Esophagus squamous epithelium (tissue), 4 donors: ENCODE measurements at regions not wholly inside any gene's neighbourhood (a gene's known extent, or its start where the extent isn't known, plus 50 kb on each side); places are given as distances from the start of the nearest gene placed in this dataset.

Experiments used
- POLR2A ChIP-seq, 4 donors: fragments of 450-650 bp; IDR thresholded peaks; one replicate each; pipeline ENCODE4 v1.6.1; 2017; ENCODE audit warnings: antibody characterized with exemption in 4 of 4, mild to moderate bottlenecking in 4 of 4, moderate library complexity in 3 of 4
- TF ChIP-seq, protein P1 (sequence below), 6 experiments: fragments of 450-650 bp in 4 of 6; fragments of 200-600 bp in 2 of 6; sonication (generic) in 2 of 6; IDR thresholded peaks; one replicate each; pipeline ENCODE4 v1.5.1; 2016 to 2019; ENCODE audit warnings: antibody characterized with exemption in 6 of 6, mild to moderate bottlenecking in 4 of 6, moderate library complexity in 4 of 6

- TF ChIP-seq, protein P1, sequence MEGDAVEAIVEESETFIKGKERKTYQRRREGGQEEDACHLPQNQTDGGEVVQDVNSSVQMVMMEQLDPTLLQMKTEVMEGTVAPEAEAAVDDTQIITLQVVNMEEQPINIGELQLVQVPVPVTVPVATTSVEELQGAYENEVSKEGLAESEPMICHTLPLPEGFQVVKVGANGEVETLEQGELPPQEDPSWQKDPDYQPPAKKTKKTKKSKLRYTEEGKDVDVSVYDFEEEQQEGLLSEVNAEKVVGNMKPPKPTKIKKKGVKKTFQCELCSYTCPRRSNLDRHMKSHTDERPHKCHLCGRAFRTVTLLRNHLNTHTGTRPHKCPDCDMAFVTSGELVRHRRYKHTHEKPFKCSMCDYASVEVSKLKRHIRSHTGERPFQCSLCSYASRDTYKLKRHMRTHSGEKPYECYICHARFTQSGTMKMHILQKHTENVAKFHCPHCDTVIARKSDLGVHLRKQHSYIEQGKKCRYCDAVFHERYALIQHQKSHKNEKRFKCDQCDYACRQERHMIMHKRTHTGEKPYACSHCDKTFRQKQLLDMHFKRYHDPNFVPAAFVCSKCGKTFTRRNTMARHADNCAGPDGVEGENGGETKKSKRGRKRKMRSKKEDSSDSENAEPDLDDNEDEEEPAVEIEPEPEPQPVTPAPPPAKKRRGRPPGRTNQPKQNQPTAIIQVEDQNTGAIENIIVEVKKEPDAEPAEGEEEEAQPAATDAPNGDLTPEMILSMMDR (IDR thresholded peaks at IDR 0.05), result no peak
- no peak for TF ChIP-seq POLR2A (IDR thresholded peaks at IDR 0.05)
These were observed 523.6 kb upstream of the PLXNA2 start for GRCh38 chr1:208767816-208768215.
